ENCODE measurements at regions not wholly inside any gene's neighbourhood (a gene's known extent, or its start where the extent isn't known, plus 50 kb on each side); places are given as distances from the start of the nearest gene placed in this dataset.

- BruUV-seq (replicated peaks): no TSS peak
- intact Hi-C loops (cut with micrococcal nuclease; ENCODE audit: unreplicated experiment): no loop called here
- Histone ChIP-seq H3K9me2 (ENCODE audit: insufficient read depth, low read length) (no peaks in the 10 kb centered on the region), H3K9me3 (ENCODE audit: low read length) (peaks cover 18% of the 10 kb centered on the region), H4K20me1 (ENCODE audit: insufficient read depth, low read length) (no peaks in the 10 kb centered on the region), H3K36me3 (ENCODE audit: insufficient read depth, low read length) (no peaks in the 10 kb centered on the region), H3K4me2 (ENCODE audit: low read length) (no peak overlapping the region), H3K79me2 (ENCODE audit: insufficient read depth, low read depth, low read length) (no peaks in the 10 kb centered on the region), H3K27ac (ENCODE audit: low read depth, low read length, poor library complexity, severe bottlenecking) (no peak overlapping the region), H2AFZ (ENCODE audit: low read length) (no peak overlapping the region), H3K4me3 (ENCODE audit: low read depth, low read length, poor library complexity, severe bottlenecking) (no peak overlapping the region), H3K4me1 (ENCODE audit: insufficient read depth, low read length, poor library complexity, severe bottlenecking) (no peaks in the 10 kb centered on the region)
- CTCF ChIA-PET (ENCODE audit: unreplicated experiment): no interaction called here
- no peak for TF ChIP-seq EZH2phosphoT487 (IDR thresholded peaks at IDR 0.05; ENCODE audit: borderline replicate concordance, low read depth, low read length)
- no peak for TF ChIP-seq CTCF (conservative IDR thresholded peaks at IDR 0.05; ENCODE audit: low read length)
- POLR2A ChIA-PET: interaction anchor here (0.7 kb wide), 1 partner anchor 607 kb away, joined by 4 read pairs; no protein-coding TSS in a partner anchor
- no peak for DNase-seq (ENCODE audit: low spot score)
Measured at GRCh38 chr20:60288945-60289344, 330.7 kb downstream of the CDH26 start.

- Histone ChIP-seq H4K20me1 (ENCODE audit: insufficient read depth, low read length) (no peaks in the 10 kb centered on the region), H3K4me1 (ENCODE audit: insufficient read depth, low read length, poor library complexity, severe bottlenecking) (no peaks in the 10 kb centered on the region), H3K27ac (ENCODE audit: low read depth, low read length, poor library complexity, severe bottlenecking) (no peak overlapping the region), H3K4me2 (ENCODE audit: low read length) (no peak overlapping the region), H3K9me2 (ENCODE audit: insufficient read depth, low read length) (no peaks in the 10 kb centered on the region), H2AFZ (ENCODE audit: low read length) (no peak overlapping the region), H3K4me3 (ENCODE audit: low read depth, low read length, poor library complexity, severe bottlenecking) (no peak overlapping the region), H3K9me3 (ENCODE audit: low read length) (peaks cover 13% of the 10 kb centered on the region; the same call in 1 of the 2 replicates), H3K79me2 (ENCODE audit: insufficient read depth, low read depth, low read length) (no peaks in the 10 kb centered on the region), H3K36me3 (ENCODE audit: insufficient read depth, low read length) (no peaks in the 10 kb centered on the region)
- BruUV-seq (replicated peaks): no TSS peak
- intact Hi-C loops (cut with micrococcal nuclease; ENCODE audit: unreplicated experiment): no loop called here
- ChIA-PET CTCF (ENCODE audit: unreplicated experiment) (no interaction called here), POLR2A (no interaction called here)
- peak; percentile 5 for DNase-seq (ENCODE audit: low spot score)
- TF ChIP-seq EZH2phosphoT487 (IDR thresholded peaks at IDR 0.05; ENCODE audit: borderline replicate concordance, low read depth, low read length) (no peak), CTCF (conservative IDR thresholded peaks at IDR 0.05; ENCODE audit: low read length) (no peak)
Measured at GRCh38 chr20:60292001-60292520, 333.8 kb downstream of the CDH26 start.

- no TSS peak for BruUV-seq (replicated peaks)
- POLR2A ChIA-PET: no interaction called here
- H3K9me3 ChIP-seq (ENCODE audit: low read length): peaks cover 13% of the 10 kb centered on the region; the same call in 1 of the 2 replicates
Measured at GRCh38 chr20:60294632-60295031, 336.4 kb downstream of the CDH26 start.

More at GRCh38 chr20:60294632-60295031, 336.4 kb downstream of the CDH26 start:
- Histone ChIP-seq H3K36me3 (ENCODE audit: insufficient read depth, low read length) (no peaks in the 10 kb centered on the region), H4K20me1 (ENCODE audit: insufficient read depth, low read length) (no peaks in the 10 kb centered on the region), H3K9me2 (ENCODE audit: insufficient read depth, low read length) (no peaks in the 10 kb centered on the region), H3K79me2 (ENCODE audit: insufficient read depth, low read depth, low read length) (no peaks in the 10 kb centered on the region), H3K4me3 (ENCODE audit: low read depth, low read length, poor library complexity, severe bottlenecking) (no peak overlapping the region), H3K4me1 (ENCODE audit: insufficient read depth, low read length, poor library complexity, severe bottlenecking) (no peaks in the 10 kb centered on the region), H2AFZ (ENCODE audit: low read length) (no peak overlapping the region), H3K27ac (ENCODE audit: low read depth, low read length, poor library complexity, severe bottlenecking) (no peak overlapping the region), H3K4me2 (ENCODE audit: low read length) (no peak overlapping the region)
- intact Hi-C loops (cut with micrococcal nuclease; ENCODE audit: unreplicated experiment): no loop called here
- CTCF ChIA-PET (ENCODE audit: unreplicated experiment): no interaction called here
- no peak for DNase-seq (ENCODE audit: low spot score)
- TF ChIP-seq EZH2phosphoT487 (IDR thresholded peaks at IDR 0.05; ENCODE audit: borderline replicate concordance, low read depth, low read length) (no peak), CTCF (conservative IDR thresholded peaks at IDR 0.05; ENCODE audit: low read length) (no peak)

Measured in OCI-LY7 (cell line).